ENCODE measurements at regions not wholly inside any gene's neighbourhood (a gene's known extent, or its start where the extent isn't known, plus 50 kb on each side); places are given as distances from the start of the nearest gene placed in this dataset.

- Histone ChIP-seq H3K27ac (no peak overlapping the region), H3K27me3 (peaks cover 0 to 5% (median 0%) of the 10 kb centered on the region in 3 donors), H3K36me3 (no peaks in the 10 kb centered on the region), H3K4me3 (no peak overlapping the region), H3K9me3 (peaks cover 0 to 19% (median 8%) of the 10 kb centered on the region in 4 donors), H3K4me1 (no peaks in the 10 kb centered on the region)
- intact Hi-C loops (cut with DNase I; ENCODE audit: low total_unique reads) = no loop called here
- no peak for DNase-seq
- TF ChIP-seq POLR2A (IDR thresholded peaks at IDR 0.05) (no peak), EP300 (IDR thresholded peaks at IDR 0.05) (no peak), POLR2AphosphoS5 (IDR thresholded peaks at IDR 0.05) (no peak), CTCF (IDR thresholded peaks at IDR 0.05) (no peak)
- 94 to 100% (median 96%) methylated on average over 1 of the region's 1 CpG for WGBS, 5 donors
Measured at GRCh38 chrX:97987979-97988378, 1104.3 kb downstream of the RPA4 start.

- 83 to 88% (median 84%) methylated on average over 4 of the region's 4 CpGs for WGBS, 5 donors
- Histone ChIP-seq H3K36me3 (no peaks in the 10 kb centered on the region), H3K4me1 (no peaks in the 10 kb centered on the region), H3K4me3 (no peak overlapping the region), H3K9me3 (peaks cover 0 to 17% (median 7%) of the 10 kb centered on the region in 4 donors), H3K27me3 (peaks cover 0 to 5% (median 0%) of the 10 kb centered on the region in 3 donors), H3K27ac (no peak overlapping the region)
- TF ChIP-seq POLR2AphosphoS5 (IDR thresholded peaks at IDR 0.05) = no peak
- TF ChIP-seq POLR2A (IDR thresholded peaks at IDR 0.05) = no peak
- TF ChIP-seq EP300 (IDR thresholded peaks at IDR 0.05) = no peak
- TF ChIP-seq CTCF (IDR thresholded peaks at IDR 0.05) = no peak
- no peak for DNase-seq
- intact Hi-C loops (cut with DNase I; ENCODE audit: low total_unique reads) = no loop called here
Measured at GRCh38 chrX:97995834-97996233, 1112.1 kb downstream of the RPA4 start.

- DNase-seq = no peak
- no peaks in the 10 kb centered on the region for H3K27me3 ChIP-seq
- no peak overlapping the region for H3K27ac ChIP-seq
- WGBS, 5 donors = 56 to 77% (median 67%) methylated on average over 4 of the region's 4 CpGs; no CpG with 5 or more reads in 1 of the 5 donors
- no peak for TF ChIP-seq POLR2AphosphoS5 (IDR thresholded peaks at IDR 0.05)
- TF ChIP-seq POLR2A (IDR thresholded peaks at IDR 0.05) = no peak
- no peak for TF ChIP-seq CTCF (IDR thresholded peaks at IDR 0.05)
- no peak for TF ChIP-seq EP300 (IDR thresholded peaks at IDR 0.05)
- intact Hi-C loops (cut with DNase I; ENCODE audit: low total_unique reads) = no loop called here
- peaks cover 0 to 23% (median 10%) of the 10 kb centered on the region in 4 donors for H3K9me3 ChIP-seq
- no peaks in the 10 kb centered on the region for H3K4me1 ChIP-seq
- no peak overlapping the region for H3K4me3 ChIP-seq
- H3K36me3 ChIP-seq = no peaks in the 10 kb centered on the region
Measured at GRCh38 chrX:98028691-98029090, 1145.0 kb downstream of the RPA4 start.

GRCh38 chrX:98029861-98030260 lies 1146.2 kb downstream of the RPA4 start:
- H3K36me3 ChIP-seq = no peaks in the 10 kb centered on the region
- no peak for DNase-seq
- TF ChIP-seq POLR2AphosphoS5 (IDR thresholded peaks at IDR 0.05) = no peak
- no peak for TF ChIP-seq CTCF (IDR thresholded peaks at IDR 0.05)
- no peak for TF ChIP-seq EP300 (IDR thresholded peaks at IDR 0.05)
- no peak for TF ChIP-seq POLR2A (IDR thresholded peaks at IDR 0.05)
- no peak overlapping the region for H3K27ac ChIP-seq
- WGBS, 5 donors = 89 to 95% (median 91%) methylated on average over 12 of the region's 12 CpGs
- H3K4me3 ChIP-seq = no peak overlapping the region
- H3K27me3 ChIP-seq = no peaks in the 10 kb centered on the region
- no peaks in the 10 kb centered on the region for H3K4me1 ChIP-seq
- intact Hi-C loops (cut with DNase I; ENCODE audit: low total_unique reads) = no loop called here
- H3K9me3 ChIP-seq = peaks cover 0 to 17% (median 6%) of the 10 kb centered on the region in 4 donors
